Gastrocnemius medialis (tissue), 4 donors: ENCODE measurements at regions not wholly inside any gene's neighbourhood (a gene's known extent, or its start where the extent isn't known, plus 50 kb on each side); places are given as distances from the start of the nearest gene placed in this dataset.

Source experiments
- CTCF ChIP-seq, 5 experiments: fragments of 450-650 bp in 3 of 5; fragments of 200-600 bp in 2 of 5; sonication (generic) in 2 of 5; IDR thresholded peaks in 4 of 5; conservative IDR thresholded peaks in 1 of 5; 1 replicate in 4 of 5; 2 replicates in 1 of 5; pipeline ENCODE4 v1.5.1; 2016 to 2019; ENCODE audit warnings: antibody characterized with exemption in 5 of 5, mild to moderate bottlenecking in 3 of 5, moderate library complexity in 3 of 5
- POLR2A ChIP-seq, 2 donors: fragments of 450-650 bp; IDR thresholded peaks; one replicate each; pipeline ENCODE4 v1.6.1; 2017; ENCODE audit warnings: antibody characterized with exemption in 2 of 2, mild to moderate bottlenecking in 2 of 2, moderate library complexity in 2 of 2

DNA sequence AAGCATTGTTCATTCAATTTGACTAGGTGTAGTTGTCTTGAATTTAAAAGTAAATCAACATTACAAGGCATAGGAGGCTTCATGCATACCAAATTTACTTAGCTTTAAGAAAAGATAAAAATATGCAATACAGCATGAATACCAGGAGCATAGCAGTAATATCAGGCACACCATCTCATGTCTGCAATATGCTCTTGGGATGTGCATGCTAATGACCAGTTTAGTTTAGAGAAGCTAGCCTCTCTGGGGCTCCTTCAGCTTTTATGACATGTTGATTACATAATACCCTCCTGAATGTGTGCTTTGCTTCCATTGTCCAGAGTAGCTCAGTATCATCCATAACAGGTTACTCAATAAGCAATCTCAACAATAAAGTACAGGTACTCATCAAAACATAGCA is 497.2 kb downstream of the FLRT2 start:
- no peak for TF ChIP-seq CTCF (IDR thresholded peaks at IDR 0.05 in 4 of 5, conservative IDR thresholded peaks at IDR 0.05 in 1 of 5)
- no peak for TF ChIP-seq POLR2A (IDR thresholded peaks at IDR 0.05)
